ENCODE measurements at regions not wholly inside any gene's neighbourhood (a gene's known extent, or its start where the extent isn't known, plus 50 kb on each side); places are given as distances from the start of the nearest gene placed in this dataset.

- CTCF ChIA-PET, result interaction anchor here (1.5 kb wide), 1 partner anchor 10 kb away, joined by 6 read pairs; no protein-coding TSS in a partner anchor
- Histone ChIP-seq H4K20me1 (ENCODE audit: insufficient read depth) (no peaks in the 10 kb centered on the region), H3K4me3 (ENCODE audit: low read depth in 2 of 2, low read length in 1 of 2) (no peak overlapping the region), H2AFZ (ENCODE audit: low read depth) (no peak overlapping the region), H3K27me3 (ENCODE audit: insufficient read depth) (no peaks in the 10 kb centered on the region), H3K27ac (ENCODE audit: low read depth in 2 of 2, low read length in 1 of 2) (no peak overlapping the region), H3K4me2 (no peak overlapping the region), H3F3A (replicated peaks; ENCODE audit: insufficient read depth) (no peaks in the 10 kb centered on the region), H3K79me2 (ENCODE audit: insufficient read depth) (no peaks in the 10 kb centered on the region), H3K4me1 (ENCODE audit: control insufficient read depth in 1 of 2, insufficient read depth in 2 of 2, low read depth in 1 of 2, low read length in 1 of 2) (no peaks in the 10 kb centered on the region), H3K9ac (no peak overlapping the region), H3K9me2 (no peaks in the 10 kb centered on the region), H3K36me3 (replicated peaks in 1 of 2; ENCODE audit: control insufficient read depth in 1 of 2, insufficient read depth in 2 of 2, low read length in 1 of 2) (no peaks in the 10 kb centered on the region), H3K9me3 (no peaks in the 10 kb centered on the region; the same call in 1 of the 2 replicates)
- POLR2A ChIA-PET, result no interaction called here
- DNase-seq, result no peak
- 54% methylated on average over 2 of the region's 2 CpGs for WGBS (ENCODE audit: low lambda C conversion rate)
- no peak for TF ChIP-seq MAX (IDR thresholded peaks at IDR 0.05; ENCODE audit: low read depth)
- TF ChIP-seq GABPA (IDR thresholded peaks at IDR 0.05; ENCODE audit: low read depth), result no peak
- no peak for TF ChIP-seq GATA2 (CRISPR knock-in tag; IDR thresholded peaks at IDR 0.05)
- no peak for TF ChIP-seq SMC3 (IDR thresholded peaks at IDR 0.05; ENCODE audit: low read depth, low read length)
- no peak for TF ChIP-seq SIN3A (IDR thresholded peaks at IDR 0.05; ENCODE audit: borderline replicate concordance, low read depth, low read length)
- TF ChIP-seq MEF2A (IDR thresholded peaks at IDR 0.05; ENCODE audit: borderline replicate concordance, low read depth), result no peak
- TF ChIP-seq FOXJ3 (CRISPR knock-in tag; IDR thresholded peaks at IDR 0.05), result no peak
- TF ChIP-seq EP300 (IDR thresholded peaks at IDR 0.05; ENCODE audit: borderline replicate concordance in 1 of 2, low read depth in 1 of 2, low read length in 1 of 2), result no peak
- no peak for TF ChIP-seq IRF3 (IDR thresholded peaks at IDR 0.05; ENCODE audit: low read depth, low read length)
- TF ChIP-seq CTCF (IDR thresholded peaks at IDR 0.05), result no peak
- no peak for TF ChIP-seq POLR2AphosphoS5 (IDR thresholded peaks at IDR 0.05; ENCODE audit: low read depth, low read length)
- TF ChIP-seq RFX5 (IDR thresholded peaks at IDR 0.05; ENCODE audit: low read length), result no peak
- TF ChIP-seq CHD2 (IDR thresholded peaks at IDR 0.05; ENCODE audit: low read length, partially characterized antibody), result no peak
Measured at GRCh38 chr17:52660692-52661091, 502.2 kb upstream of the CA10 start.

- ChIA-PET CTCF (no interaction called here), POLR2A (no interaction called here)
- TF ChIP-seq YY1 (IDR thresholded peaks at IDR 0.05; ENCODE audit: low read depth), result no peak
- no peak for TF ChIP-seq TEAD4 (IDR thresholded peaks at IDR 0.05; ENCODE audit: borderline replicate concordance, insufficient read depth)
- no peak for TF ChIP-seq TCF12 (IDR thresholded peaks at IDR 0.05)
- no peak for TF ChIP-seq MAX (IDR thresholded peaks at IDR 0.05; ENCODE audit: low read depth)
- TF ChIP-seq FOSL2 (IDR thresholded peaks at IDR 0.05; ENCODE audit: borderline replicate concordance, low read depth), result no peak
- TF ChIP-seq POLR2AphosphoS5 (IDR thresholded peaks at IDR 0.05; ENCODE audit: low read depth, low read length), result no peak
- TF ChIP-seq ELF1 (IDR thresholded peaks at IDR 0.05), result no peak
- no peak for TF ChIP-seq MEF2A (IDR thresholded peaks at IDR 0.05; ENCODE audit: borderline replicate concordance, low read depth)
- H4K20me1 ChIP-seq (ENCODE audit: insufficient read depth), result no peaks in the 10 kb centered on the region
- no peak overlapping the region for H3K9ac ChIP-seq
- H3K9me3 ChIP-seq, result no peaks in the 10 kb centered on the region; the same call in 1 of the 2 replicates
- H3K27ac ChIP-seq (ENCODE audit: low read depth in 2 of 2, low read length in 1 of 2), result no peak overlapping the region
- H3K27me3 ChIP-seq (ENCODE audit: insufficient read depth), result no peaks in the 10 kb centered on the region
- no peak for DNase-seq
- no peaks in the 10 kb centered on the region for H3F3A ChIP-seq (replicated peaks; ENCODE audit: insufficient read depth)
- no peaks in the 10 kb centered on the region for H3K79me2 ChIP-seq (ENCODE audit: insufficient read depth)
- no peaks in the 10 kb centered on the region for H3K36me3 ChIP-seq (replicated peaks in 1 of 2; ENCODE audit: control insufficient read depth in 1 of 2, insufficient read depth in 2 of 2, low read length in 1 of 2)
- no peak overlapping the region for H3K4me3 ChIP-seq (ENCODE audit: low read depth in 2 of 2, low read length in 1 of 2)
- no peak overlapping the region for H2AFZ ChIP-seq (ENCODE audit: low read depth)
- H3K4me1 ChIP-seq (ENCODE audit: control insufficient read depth in 1 of 2, insufficient read depth in 2 of 2, low read depth in 1 of 2, low read length in 1 of 2), result no peaks in the 10 kb centered on the region
- no peak overlapping the region for H3K4me2 ChIP-seq
- 12% methylated on average over 1 of the region's 1 CpG for WGBS (ENCODE audit: low lambda C conversion rate)
- no peaks in the 10 kb centered on the region for H3K9me2 ChIP-seq
Measured at GRCh38 chr17:52653014-52653413, 494.5 kb upstream of the CA10 start.
